OCI-LY7 (cell line): ENCODE measurements at regions not wholly inside any gene's neighbourhood (a gene's known extent, or its start where the extent isn't known, plus 50 kb on each side); places are given as distances from the start of the nearest gene placed in this dataset.

Experiments
- BruUV-seq: library from RNA; stranded (reverse); fragments of 400-500 nt; replicated peaks from 2 replicates; lab custom pipeline; 2021; lab: Mats Ljungman, UMichigan
- CTCF ChIA-PET: fragments of 300-600 bp; sonication (Branson Sonifier 250); formaldehyde crosslinking; loops from one replicate; lab custom pipeline; 2022; ENCODE audit warnings: antibody characterized with exemption; ENCODE audit not compliant: unreplicated experiment; lab: Charles Lee
- POLR2A ChIA-PET: fragments of 300-600 bp; sonication (Branson Sonifier 250); formaldehyde crosslinking; loops from one replicate; lab custom pipeline; 2022; ENCODE audit warnings: antibody characterized with exemption; lab: Charles Lee
- DNase-seq: peaks from one replicate; pipeline ENCODE4 v3.0.0-alpha.2; 2015; ENCODE audit warnings: low spot score
- H2AFZ ChIP-seq: fragments of 200-600 bp; sonication (generic), shearing (Covaris generic); 2 replicates; pipeline ENCODE4 v1.6.1; 2014; ENCODE audit warnings: mild to moderate bottlenecking, antibody characterized with exemption, low read length, moderate library complexity
- H3K27ac ChIP-seq: fragments of 200-600 bp; sonication (generic); 2 replicates; pipeline ENCODE4 v1.5.1; 2014; ENCODE audit warnings: mixed run types, low read depth, mild to moderate bottlenecking, moderate library complexity, low read length, inconsistent platforms; ENCODE audit not compliant: poor library complexity, severe bottlenecking
- H3K36me3 ChIP-seq: fragments of 200-600 bp; sonication (generic); 2 replicates; pipeline ENCODE4 v1.6.1; 2014; ENCODE audit warnings: mild to moderate bottlenecking, antibody characterized with exemption, low read length, moderate library complexity, mixed read lengths; ENCODE audit not compliant: insufficient read depth
- H3K4me1 ChIP-seq: fragments of 200-600 bp; sonication (generic); 2 replicates; pipeline ENCODE4 v1.5.1; 2014; ENCODE audit warnings: mild to moderate bottlenecking, low read length; ENCODE audit not compliant: insufficient read depth, poor library complexity, severe bottlenecking
- H3K4me2 ChIP-seq: fragments of 200-600 bp; sonication (generic); 2 replicates; pipeline ENCODE4 v1.6.1; 2014; ENCODE audit warnings: mild to moderate bottlenecking, low read length
- H3K4me3 ChIP-seq: fragments of 200-600 bp; sonication (generic); 2 replicates; pipeline ENCODE4 v1.5.1; 2014; ENCODE audit warnings: mild to moderate bottlenecking, low read depth, low read length; ENCODE audit not compliant: poor library complexity, severe bottlenecking
- H3K79me2 ChIP-seq: fragments of 200-600 bp; sonication (generic); 2 replicates; pipeline ENCODE4 v1.6.1; 2016; ENCODE audit warnings: low read depth, mild to moderate bottlenecking, low read length, moderate library complexity, mixed read lengths; ENCODE audit not compliant: insufficient read depth
- H3K9me2 ChIP-seq: fragments of 200-600 bp; sonication (generic); 2 replicates; pipeline ENCODE4 v1.6.1; 2016; ENCODE audit warnings: mild to moderate bottlenecking, low read length, mixed read lengths; ENCODE audit not compliant: insufficient read depth
- H3K9me3 ChIP-seq: fragments of 200-600 bp; sonication (generic); 2 replicates; pipeline ENCODE4 v1.6.1; 2014; ENCODE audit warnings: mild to moderate bottlenecking, mixed run types, low read length, mixed read lengths
- H4K20me1 ChIP-seq: fragments of 200-600 bp; sonication (generic); 2 replicates; pipeline ENCODE4 v1.6.1; 2014; ENCODE audit warnings: mild to moderate bottlenecking, antibody characterized with exemption, low read length, moderate library complexity, mixed read lengths; ENCODE audit not compliant: insufficient read depth
- CTCF ChIP-seq: fragments of 200-600 bp; sonication (generic); conservative IDR thresholded peaks from 2 replicates; pipeline ENCODE4 v1.5.1; 2014; ENCODE audit warnings: mild to moderate bottlenecking, antibody characterized with exemption, low read length, moderate library complexity, mixed read lengths
- EZH2phosphoT487 ChIP-seq: fragments of 200-600 bp; sonication (generic); IDR thresholded peaks from 2 replicates; pipeline ENCODE4 v1.6.1; 2018; ENCODE audit warnings: low read depth, borderline replicate concordance, mild to moderate bottlenecking, mixed run types, antibody characterized with exemption, low read length, moderate library complexity, mixed read lengths
- intact Hi-C: fragments of 100-400 bp; cut with micrococcal nuclease; formaldehyde crosslinking; loops from one replicate; pipeline ENCODE4 v1.10.0; 2022; ENCODE audit not compliant: unreplicated experiment

DNA sequence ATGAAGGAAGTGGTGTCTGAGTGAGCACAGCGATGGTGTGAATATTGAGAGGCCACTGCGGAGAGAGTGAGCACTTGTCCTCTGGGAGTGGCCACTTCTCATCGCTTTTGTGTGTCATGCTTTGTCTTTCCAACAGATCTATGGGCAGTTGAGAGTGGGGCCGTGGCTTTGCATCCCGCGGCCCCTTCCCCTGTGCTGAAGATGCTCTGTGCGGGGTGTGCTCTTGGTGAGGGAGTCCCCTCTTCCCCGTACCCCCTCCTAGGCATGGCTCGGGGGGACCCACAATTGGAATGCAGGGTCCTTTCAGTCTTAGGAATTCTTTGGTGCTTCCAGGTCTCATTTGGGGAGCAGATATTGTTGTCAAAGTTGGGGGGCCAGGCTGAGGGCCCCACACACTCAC is 197.3 kb upstream of the WSCD1 start:
- no peaks in the 10 kb centered on the region for H3K4me1 ChIP-seq
- ChIA-PET CTCF (no interaction called here), POLR2A (no interaction called here)
- no peaks in the 10 kb centered on the region for H3K36me3 ChIP-seq
- no peak overlapping the region for H3K4me2 ChIP-seq
- no TSS peak for BruUV-seq
- intact Hi-C loops, result no loop called here
- H3K9me3 ChIP-seq, result no peaks in the 10 kb centered on the region
- no peak overlapping the region for H3K27ac ChIP-seq
- H2AFZ ChIP-seq, result no peak overlapping the region
- no peaks in the 10 kb centered on the region for H4K20me1 ChIP-seq
- no peaks in the 10 kb centered on the region for H3K79me2 ChIP-seq
- TF ChIP-seq CTCF (no peak), EZH2phosphoT487 (no peak)
- DNase-seq, result no peak
- no peak overlapping the region for H3K4me3 ChIP-seq
- no peaks in the 10 kb centered on the region for H3K9me2 ChIP-seq

- TF ChIP-seq EZH2phosphoT487, result no peak
- no peak for TF ChIP-seq CTCF
- ChIA-PET CTCF (no interaction called here), POLR2A (no interaction called here)
- Histone ChIP-seq H3K79me2 (no peaks in the 10 kb centered on the region), H3K4me3 (no peak overlapping the region), H3K36me3 (no peaks in the 10 kb centered on the region), H3K4me2 (no peak overlapping the region), H2AFZ (no peak overlapping the region), H3K27ac (no peak overlapping the region), H3K9me2 (no peaks in the 10 kb centered on the region), H3K4me1 (no peaks in the 10 kb centered on the region), H4K20me1 (no peaks in the 10 kb centered on the region), H3K9me3 (no peaks in the 10 kb centered on the region)
- intact Hi-C loops, result no loop called here
- no TSS peak for BruUV-seq
- DNase-seq, result no peak
Measured at GRCh38 chr17:5873781-5874180, 196.4 kb upstream of the WSCD1 start.

DNA sequence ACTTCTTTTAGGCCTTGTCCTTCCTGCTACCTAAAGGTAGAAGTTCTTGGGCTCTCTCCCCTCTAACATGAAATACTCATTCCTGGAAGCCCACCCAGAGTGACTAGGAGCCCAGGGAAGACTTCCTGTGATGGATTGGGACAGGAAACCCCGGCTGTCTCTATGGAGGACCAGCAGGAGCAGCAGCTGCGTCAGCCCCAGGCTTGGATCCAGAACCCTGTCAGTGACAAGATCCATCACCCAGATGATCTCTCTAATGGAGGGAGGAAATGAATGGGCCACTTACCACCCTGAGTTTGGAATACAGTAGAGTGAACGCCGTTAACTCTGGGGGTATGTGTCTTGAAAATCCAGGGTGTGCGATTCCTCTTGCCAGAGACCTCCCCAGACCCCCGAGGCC is 195.7 kb upstream of the WSCD1 start:
- no TSS peak for BruUV-seq
- Histone ChIP-seq H3K79me2 (no peaks in the 10 kb centered on the region), H3K4me1 (no peaks in the 10 kb centered on the region), H3K36me3 (no peaks in the 10 kb centered on the region), H3K27ac (no peak overlapping the region), H3K9me2 (no peaks in the 10 kb centered on the region), H2AFZ (no peak overlapping the region), H3K4me3 (no peak overlapping the region), H3K9me3 (no peaks in the 10 kb centered on the region), H3K4me2 (no peak overlapping the region), H4K20me1 (no peaks in the 10 kb centered on the region)
- intact Hi-C loops, result no loop called here
- CTCF ChIA-PET, result no interaction called here
- DNase-seq, result no peak
- POLR2A ChIA-PET, result no interaction called here
- no peak for TF ChIP-seq CTCF
- TF ChIP-seq EZH2phosphoT487, result no peak
